Lung (tissue), 11 donors: ENCODE measurements at regions not wholly inside any gene's neighbourhood (a gene's known extent, or its start where the extent isn't known, plus 50 kb on each side); places are given as distances from the start of the nearest gene placed in this dataset.
A peak's percentile ranks its signal among the peaks of the same experiment; 100 is the strongest.

Experiments used
- ATAC-seq: fragments of 200-7000 bp; cut with Tn5 transposase; one replicate; pipeline ENCODE4 v1.9.1; 2020; ENCODE audit warnings: moderate number of reproducible peaks; ENCODE audit not compliant: insufficient read depth, low FRiP score
- DNase-seq, 3 donors: peaks; one replicate each; pipeline ENCODE4 v3.0.0-alpha.2; 2013 to 2017
- H3K27ac ChIP-seq, 2 donors: one replicate each; pipeline ENCODE4 v1.5.1; 2013; ENCODE audit warnings: mild to moderate bottlenecking in 2 of 2, moderate library complexity in 2 of 2, control low read depth in 1 of 2, inconsistent platforms in 1 of 2, low read depth in 1 of 2, low read length in 1 of 2
- H3K27me3 ChIP-seq, 3 donors: one replicate each; pipeline ENCODE4 v1.5.1; 2013; ENCODE audit warnings: low read length in 2 of 3; ENCODE audit not compliant: control insufficient read depth in 3 of 3, insufficient read depth in 3 of 3
- H3K36me3 ChIP-seq, 4 donors: one replicate each; pipeline ENCODE4 v1.5.1; 2013; ENCODE audit warnings: low read length in 4 of 4, mild to moderate bottlenecking in 1 of 4, moderate library complexity in 1 of 4; ENCODE audit not compliant: control insufficient read depth in 4 of 4, insufficient read depth in 4 of 4
- H3K4me1 ChIP-seq, 5 donors: one replicate each; pipeline ENCODE4 v1.5.1; 2013; ENCODE audit warnings: low read length in 5 of 5, mild to moderate bottlenecking in 2 of 5, moderate library complexity in 1 of 5; ENCODE audit not compliant: control insufficient read depth in 5 of 5, insufficient read depth in 5 of 5
- H3K4me3 ChIP-seq: one replicate; pipeline ENCODE4 v1.5.1; 2013; ENCODE audit warnings: mild to moderate bottlenecking, control low read depth, moderate library complexity
- H3K9ac ChIP-seq, 2 donors: one replicate each; pipeline ENCODE4 v1.5.1; 2013; ENCODE audit warnings: low read length in 2 of 2, control low read depth in 1 of 2; ENCODE audit not compliant: insufficient read depth in 1 of 2
- H3K9me3 ChIP-seq, 4 donors: one replicate each; pipeline ENCODE4 v1.5.1; 2013; ENCODE audit warnings: low read length in 3 of 4, mild to moderate bottlenecking in 1 of 4, moderate library complexity in 1 of 4; ENCODE audit not compliant: control insufficient read depth in 4 of 4, insufficient read depth in 3 of 4
- WGBS, 2 donors: extraction: QIAGEN DNeasy Blood & Tissue Kit; methylation state at CpG; one replicate each; pipeline ENCODE4 v1.1.7; 2013; 5-methylcytosine and 5-hydroxymethylcytosine counted together
- TF ChIP-seq, protein P1 (sequence below): IDR thresholded peaks from 2 replicates; pipeline ENCODE4 v1.5.1; 2012; ENCODE audit warnings: mild to moderate bottlenecking; ENCODE audit errors: control extremely low read depth, extremely low read depth
- donor health status: control.
- donor health status: control.
- donor health status: Bipolar disorder and iron deficiency.
- donor health status: healthy.
- donor health status: DM: yes; HTN: yes; CAD: no.

DNA sequence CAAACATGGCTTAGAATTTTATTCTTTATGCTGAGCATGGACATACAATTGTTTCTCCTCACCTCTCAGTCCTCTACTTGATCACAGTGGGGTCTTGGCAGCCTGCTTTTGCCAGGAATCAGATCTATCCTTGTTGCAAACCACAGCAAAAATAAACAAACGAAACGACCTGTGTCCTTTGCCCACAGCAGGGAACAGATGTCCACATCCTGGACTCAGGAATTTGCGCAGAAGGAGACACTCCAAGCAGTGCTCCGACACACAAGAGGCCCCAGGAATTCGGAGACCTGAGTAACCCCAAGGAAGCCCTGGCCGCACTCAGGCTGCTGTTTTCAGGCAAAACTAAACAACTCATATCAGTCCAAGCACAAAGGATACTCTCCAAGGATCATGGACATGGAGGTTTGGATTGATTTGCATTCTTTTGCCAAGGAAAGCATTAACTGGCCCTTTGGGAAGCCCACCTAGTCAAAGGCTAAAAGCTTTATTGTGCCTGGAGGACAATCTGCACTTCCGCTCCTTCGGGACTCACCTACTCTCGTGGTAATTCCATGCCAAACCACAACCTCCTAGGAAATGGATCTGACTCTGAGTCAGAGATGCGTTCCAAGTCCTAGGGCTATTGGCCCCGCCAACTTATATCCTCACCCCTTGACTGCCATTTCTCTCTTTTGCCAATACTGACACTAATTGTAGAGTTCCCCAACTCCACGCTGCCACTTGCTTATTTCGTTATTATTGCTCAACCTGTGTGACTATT lies 271.1 kb upstream of the CDH11 start:
- Histone ChIP-seq H3K4me1 (peaks cover 0 to 24% (median 6%) of the 10 kb centered on the region in 5 donors), H3K9me3 (no peaks in the 10 kb centered on the region), H3K27me3 (no peaks in the 10 kb centered on the region), H3K9ac (no peak overlapping the region), H3K36me3 (no peaks in the 10 kb centered on the region), H3K27ac (no peak overlapping the region), H3K4me3 (no peak overlapping the region)
- TF ChIP-seq, protein P1, sequence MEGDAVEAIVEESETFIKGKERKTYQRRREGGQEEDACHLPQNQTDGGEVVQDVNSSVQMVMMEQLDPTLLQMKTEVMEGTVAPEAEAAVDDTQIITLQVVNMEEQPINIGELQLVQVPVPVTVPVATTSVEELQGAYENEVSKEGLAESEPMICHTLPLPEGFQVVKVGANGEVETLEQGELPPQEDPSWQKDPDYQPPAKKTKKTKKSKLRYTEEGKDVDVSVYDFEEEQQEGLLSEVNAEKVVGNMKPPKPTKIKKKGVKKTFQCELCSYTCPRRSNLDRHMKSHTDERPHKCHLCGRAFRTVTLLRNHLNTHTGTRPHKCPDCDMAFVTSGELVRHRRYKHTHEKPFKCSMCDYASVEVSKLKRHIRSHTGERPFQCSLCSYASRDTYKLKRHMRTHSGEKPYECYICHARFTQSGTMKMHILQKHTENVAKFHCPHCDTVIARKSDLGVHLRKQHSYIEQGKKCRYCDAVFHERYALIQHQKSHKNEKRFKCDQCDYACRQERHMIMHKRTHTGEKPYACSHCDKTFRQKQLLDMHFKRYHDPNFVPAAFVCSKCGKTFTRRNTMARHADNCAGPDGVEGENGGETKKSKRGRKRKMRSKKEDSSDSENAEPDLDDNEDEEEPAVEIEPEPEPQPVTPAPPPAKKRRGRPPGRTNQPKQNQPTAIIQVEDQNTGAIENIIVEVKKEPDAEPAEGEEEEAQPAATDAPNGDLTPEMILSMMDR: no peak
- DNase-seq: no peak
- 73 to 78% methylated on average over 13 of the region's 13 CpGs for WGBS, 2 donors
- no peak for ATAC-seq

DNA sequence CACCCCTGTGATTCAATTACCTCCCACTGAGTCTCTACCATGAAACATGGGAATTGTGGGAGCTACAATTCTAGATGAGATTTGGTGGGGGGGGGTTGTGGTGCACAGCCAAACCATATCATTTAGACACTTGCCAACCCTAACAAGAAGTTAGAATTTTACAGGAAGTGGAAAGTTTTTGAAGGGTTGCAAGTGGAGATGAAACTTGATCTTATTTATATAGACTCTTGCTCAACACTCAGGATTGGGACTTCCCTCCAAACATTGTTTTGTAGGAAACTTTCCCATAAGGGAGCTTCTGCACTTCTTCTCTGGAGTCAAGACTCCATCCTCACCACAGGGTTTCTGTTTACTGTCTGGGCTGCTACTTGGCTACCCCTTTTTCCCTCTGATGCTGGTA lies 266.7 kb upstream of the CDH11 start:
- peaks cover 0 to 10% (median 3%) of the 10 kb centered on the region in 5 donors for H3K4me1 ChIP-seq
- no peaks in the 10 kb centered on the region for H3K9me3 ChIP-seq
- no peaks in the 10 kb centered on the region for H3K27me3 ChIP-seq
- no peak for ATAC-seq
- H3K4me3 ChIP-seq: no peak overlapping the region
- TF ChIP-seq, protein P1: no peak
- DNase-seq: peak in 1 of 3 donors; percentile 31
- H3K9ac ChIP-seq: no peak overlapping the region
- no peak overlapping the region for H3K27ac ChIP-seq
- no peaks in the 10 kb centered on the region for H3K36me3 ChIP-seq

DNA sequence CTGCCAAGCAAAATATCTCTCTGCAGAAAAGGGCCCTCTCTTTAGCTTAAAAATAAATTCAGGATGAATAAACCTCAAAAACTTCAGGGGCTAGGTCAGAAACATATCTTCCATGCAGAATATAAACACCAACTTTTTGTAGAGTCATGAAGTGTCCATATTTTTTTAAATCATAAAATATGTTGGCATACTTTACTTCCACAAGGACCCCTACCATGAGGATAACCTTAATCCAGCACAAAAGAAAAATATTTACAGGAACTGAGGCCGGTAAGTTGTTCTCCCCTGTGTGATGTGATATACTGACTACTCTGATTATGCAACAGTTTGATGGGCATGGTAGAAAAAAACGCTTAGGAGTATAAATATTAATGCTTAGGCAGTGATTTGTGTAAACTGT lies 264.8 kb upstream of the CDH11 start:
- H3K27me3 ChIP-seq: no peaks in the 10 kb centered on the region
- WGBS, 2 donors: 45 to 48% methylated on average over 2 of the region's 2 CpGs
- H3K27ac ChIP-seq: no peak overlapping the region
- ATAC-seq (no peak), DNase-seq (no peak)
- no peak overlapping the region for H3K9ac ChIP-seq
- H3K36me3 ChIP-seq: no peaks in the 10 kb centered on the region
- no peaks in the 10 kb centered on the region for H3K9me3 ChIP-seq
- H3K4me1 ChIP-seq: no peaks in the 10 kb centered on the region
- TF ChIP-seq, protein P1: no peak
- H3K4me3 ChIP-seq: no peak overlapping the region

DNA sequence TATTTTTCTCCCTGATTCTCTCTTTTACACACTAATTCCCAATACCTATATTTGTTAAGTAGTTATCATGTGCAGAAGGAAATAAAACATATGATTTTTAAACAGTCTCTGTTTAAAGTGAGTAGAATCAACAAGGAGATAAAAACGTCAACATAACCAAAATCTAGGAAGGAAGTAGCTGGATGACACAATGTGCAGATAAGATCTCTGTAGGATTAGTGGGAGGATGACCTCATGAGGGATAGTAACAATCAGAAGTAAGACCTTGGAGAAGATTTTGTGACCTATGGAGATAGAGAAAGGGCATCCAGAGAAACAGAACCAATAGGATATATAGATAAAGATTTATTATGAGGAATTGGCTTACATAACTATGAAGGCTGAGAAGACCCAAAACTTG lies 262.6 kb upstream of the CDH11 start:
- H3K4me3 ChIP-seq: no peak overlapping the region
- DNase-seq (no peak), ATAC-seq (no peak)
- no peaks in the 10 kb centered on the region for H3K9me3 ChIP-seq
- no peaks in the 10 kb centered on the region for H3K27me3 ChIP-seq
- TF ChIP-seq, protein P1: no peak
- H3K4me1 ChIP-seq: no peaks in the 10 kb centered on the region
- 12 to 37% methylated on average over 1 of the region's 1 CpG for WGBS, 2 donors
- no peaks in the 10 kb centered on the region for H3K36me3 ChIP-seq
- H3K9ac ChIP-seq: no peak overlapping the region
- no peak overlapping the region for H3K27ac ChIP-seq
